ENCODE measurements at regions not wholly inside any gene's neighbourhood (a gene's known extent, or its start where the extent isn't known, plus 50 kb on each side); places are given as distances from the start of the nearest gene placed in this dataset.

DNA sequence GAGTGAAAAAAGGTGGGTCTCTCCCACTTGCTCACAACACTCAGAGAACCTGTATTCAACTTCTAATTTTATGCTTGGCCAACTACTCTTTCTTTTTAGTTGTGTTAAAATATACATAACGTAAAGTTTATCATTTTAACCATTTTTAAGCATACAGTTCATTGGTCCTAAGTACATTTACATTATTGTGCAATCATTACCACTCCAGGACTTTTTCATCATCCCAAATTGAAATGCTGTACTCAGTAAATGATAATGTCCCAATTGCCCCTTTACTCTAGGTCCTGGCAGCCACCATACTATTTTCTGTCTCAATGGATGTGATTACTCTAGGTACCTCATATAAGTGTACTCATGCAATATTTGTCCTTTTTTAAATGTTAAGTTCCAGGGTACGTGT lies 212.3 kb upstream of the PLXNA2 start:
- no peaks in the 10 kb centered on the region for H3K27me3 Mint-ChIP-seq
- no peak for DNase-seq (ENCODE audit: low spot score, unreplicated experiment)
- no peak overlapping the region for H3K27ac Mint-ChIP-seq
- H3K4me1 Mint-ChIP-seq (ENCODE audit: low read depth), result no peaks in the 10 kb centered on the region
- H3K4me3 Mint-ChIP-seq (ENCODE audit: low read depth), result no peak overlapping the region
- TF ChIP-seq, protein P1, sequence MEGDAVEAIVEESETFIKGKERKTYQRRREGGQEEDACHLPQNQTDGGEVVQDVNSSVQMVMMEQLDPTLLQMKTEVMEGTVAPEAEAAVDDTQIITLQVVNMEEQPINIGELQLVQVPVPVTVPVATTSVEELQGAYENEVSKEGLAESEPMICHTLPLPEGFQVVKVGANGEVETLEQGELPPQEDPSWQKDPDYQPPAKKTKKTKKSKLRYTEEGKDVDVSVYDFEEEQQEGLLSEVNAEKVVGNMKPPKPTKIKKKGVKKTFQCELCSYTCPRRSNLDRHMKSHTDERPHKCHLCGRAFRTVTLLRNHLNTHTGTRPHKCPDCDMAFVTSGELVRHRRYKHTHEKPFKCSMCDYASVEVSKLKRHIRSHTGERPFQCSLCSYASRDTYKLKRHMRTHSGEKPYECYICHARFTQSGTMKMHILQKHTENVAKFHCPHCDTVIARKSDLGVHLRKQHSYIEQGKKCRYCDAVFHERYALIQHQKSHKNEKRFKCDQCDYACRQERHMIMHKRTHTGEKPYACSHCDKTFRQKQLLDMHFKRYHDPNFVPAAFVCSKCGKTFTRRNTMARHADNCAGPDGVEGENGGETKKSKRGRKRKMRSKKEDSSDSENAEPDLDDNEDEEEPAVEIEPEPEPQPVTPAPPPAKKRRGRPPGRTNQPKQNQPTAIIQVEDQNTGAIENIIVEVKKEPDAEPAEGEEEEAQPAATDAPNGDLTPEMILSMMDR (IDR thresholded peaks at IDR 0.05; ENCODE audit: unreplicated experiment), result no peak
- H3K36me3 Mint-ChIP-seq (ENCODE audit: insufficient read depth), result no peaks in the 10 kb centered on the region
- no peaks in the 10 kb centered on the region for H3K9me3 Mint-ChIP-seq (ENCODE audit: low read depth)

DNA sequence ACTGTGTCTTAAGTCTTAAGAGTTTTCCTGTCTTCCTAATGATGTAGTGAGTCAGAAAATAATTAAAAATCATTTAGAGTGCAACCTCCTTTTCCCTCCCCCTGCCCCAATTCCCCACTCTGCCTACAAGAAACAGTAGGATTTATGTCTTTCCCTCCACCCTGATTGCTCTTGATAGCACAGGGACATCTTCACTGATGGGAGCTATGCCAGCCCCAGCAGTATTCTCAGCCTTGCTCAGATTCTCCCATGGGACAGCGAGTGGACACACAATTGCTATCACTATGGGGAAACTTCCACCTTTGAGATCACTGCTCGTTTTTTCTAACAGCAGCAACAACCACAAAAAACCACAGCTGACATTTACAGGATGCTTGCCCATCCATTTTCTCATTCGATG lies 216.6 kb upstream of the PLXNA2 start:
- no peak overlapping the region for H3K27ac Mint-ChIP-seq
- H3K27me3 Mint-ChIP-seq, result no peaks in the 10 kb centered on the region
- H3K4me3 Mint-ChIP-seq (ENCODE audit: low read depth), result no peak overlapping the region
- DNase-seq (ENCODE audit: low spot score, unreplicated experiment), result no peak
- H3K36me3 Mint-ChIP-seq (ENCODE audit: insufficient read depth), result no peaks in the 10 kb centered on the region
- TF ChIP-seq, protein P1 (IDR thresholded peaks at IDR 0.05; ENCODE audit: unreplicated experiment), result no peak
- H3K9me3 Mint-ChIP-seq (ENCODE audit: low read depth), result no peaks in the 10 kb centered on the region
- H3K4me1 Mint-ChIP-seq (ENCODE audit: low read depth), result no peaks in the 10 kb centered on the region

DNA sequence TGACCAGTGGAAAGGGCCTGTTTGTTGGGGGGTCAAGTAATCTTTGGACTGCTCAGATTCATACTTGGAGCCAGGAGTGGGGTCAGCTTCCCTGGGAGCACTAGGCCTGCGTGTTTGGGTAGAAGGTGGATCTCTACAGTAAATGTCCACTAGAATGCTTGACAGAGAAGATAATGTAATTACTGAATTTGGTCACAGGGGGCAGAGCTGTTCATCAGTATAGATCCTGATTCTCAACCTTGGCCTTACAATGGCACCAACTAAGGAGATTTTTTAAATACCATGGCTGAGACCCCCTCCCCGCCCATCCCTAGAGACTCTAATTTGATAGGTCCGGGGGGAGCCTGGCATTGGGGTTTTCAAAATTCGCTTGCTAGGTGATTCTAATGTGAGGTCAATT lies 217.5 kb upstream of the PLXNA2 start:
- Mint-ChIP-seq H3K27me3 (no peaks in the 10 kb centered on the region), H3K36me3 (ENCODE audit: insufficient read depth) (no peaks in the 10 kb centered on the region), H3K9me3 (ENCODE audit: low read depth) (no peaks in the 10 kb centered on the region), H3K4me3 (ENCODE audit: low read depth) (no peak overlapping the region), H3K4me1 (ENCODE audit: low read depth) (no peaks in the 10 kb centered on the region), H3K27ac (no peak overlapping the region)
- TF ChIP-seq, protein P1 (IDR thresholded peaks at IDR 0.05; ENCODE audit: unreplicated experiment), result peak; percentile 35
- DNase-seq (ENCODE audit: low spot score, unreplicated experiment), result no peak

DNA sequence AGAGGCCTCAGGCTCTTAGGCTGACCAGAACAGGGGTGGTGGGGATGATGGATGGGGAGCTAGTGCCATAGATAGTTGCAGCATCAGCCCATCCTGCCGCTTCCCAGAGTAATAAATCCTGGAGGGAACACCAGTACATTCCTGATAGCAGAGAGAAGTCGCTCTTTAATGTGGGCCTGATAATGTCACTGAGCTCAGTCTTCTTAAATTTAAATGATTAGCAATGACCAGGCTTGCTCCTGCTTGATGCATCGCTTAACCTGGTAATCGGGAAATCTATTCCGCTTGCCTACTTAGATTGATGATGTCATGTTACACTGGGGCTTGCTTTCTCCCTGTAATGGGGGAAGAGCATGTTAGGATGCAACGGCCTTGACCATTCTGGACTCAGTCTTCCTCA lies 218.6 kb upstream of the PLXNA2 start:
- Mint-ChIP-seq H3K36me3 (ENCODE audit: insufficient read depth) (no peaks in the 10 kb centered on the region), H3K4me1 (ENCODE audit: low read depth) (no peaks in the 10 kb centered on the region), H3K4me3 (ENCODE audit: low read depth) (no peak overlapping the region), H3K27ac (no peak overlapping the region), H3K27me3 (peaks cover 3% of the 10 kb centered on the region), H3K9me3 (ENCODE audit: low read depth) (no peaks in the 10 kb centered on the region)
- no peak for DNase-seq (ENCODE audit: low spot score, unreplicated experiment)
- TF ChIP-seq, protein P1 (IDR thresholded peaks at IDR 0.05; ENCODE audit: unreplicated experiment), result no peak

DNA sequence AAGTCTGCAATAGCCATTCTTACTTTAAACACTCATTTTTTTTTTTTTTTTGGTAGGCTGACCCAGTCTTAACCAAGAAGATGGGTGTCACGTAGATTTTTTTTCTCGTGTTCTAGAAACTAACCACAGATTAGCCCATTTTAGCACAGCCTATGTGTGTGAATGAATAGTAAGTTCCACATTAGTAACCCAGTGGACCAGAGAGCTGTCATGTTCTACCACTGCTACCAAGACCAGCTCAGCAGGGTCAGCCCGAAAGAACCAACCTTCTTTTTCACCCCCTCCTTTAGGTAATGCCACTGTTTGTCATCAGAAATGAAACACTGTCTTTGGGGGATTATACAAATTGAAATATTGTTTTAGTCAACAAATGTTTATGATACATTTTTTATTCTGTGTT lies 221.1 kb upstream of the PLXNA2 start:
- TF ChIP-seq, protein P1 (IDR thresholded peaks at IDR 0.05; ENCODE audit: unreplicated experiment), result no peak
- no peaks in the 10 kb centered on the region for H3K9me3 Mint-ChIP-seq (ENCODE audit: low read depth)

More for the DNA sequence above, 221.1 kb upstream of the PLXNA2 start:
- Mint-ChIP-seq H3K4me3 (ENCODE audit: low read depth) (no peak overlapping the region), H3K27me3 (peaks cover 3% of the 10 kb centered on the region), H3K36me3 (ENCODE audit: insufficient read depth) (no peaks in the 10 kb centered on the region), H3K4me1 (ENCODE audit: low read depth) (no peaks in the 10 kb centered on the region), H3K27ac (no peak overlapping the region)
- DNase-seq (ENCODE audit: low spot score, unreplicated experiment), result no peak
